Kidney epithelial cell (primary cell): ENCODE measurements at regions not wholly inside any gene's neighbourhood (a gene's known extent, or its start where the extent isn't known, plus 50 kb on each side); places are given as distances from the start of the nearest gene placed in this dataset.

Experiments used
- DNase-seq: peaks from one replicate; pipeline ENCODE4 v3.0.0-alpha.2; 2010; ENCODE audit warnings: low read depth
- H3K27me3 ChIP-seq: 2 replicates; pipeline ENCODE4 v1.6.0; 2011; ENCODE audit warnings: low read length; ENCODE audit not compliant: control insufficient read depth, insufficient read depth
- H3K36me3 ChIP-seq: 2 replicates; pipeline ENCODE4 v1.5.1; 2011; ENCODE audit warnings: low read length; ENCODE audit not compliant: control insufficient read depth, insufficient read depth
- H3K4me3 ChIP-seq: 2 replicates; pipeline ENCODE4 v1.5.1; 2011; ENCODE audit warnings: low read depth, mild to moderate bottlenecking, control low read depth, low read length
- TF ChIP-seq, protein P1 (sequence below): IDR thresholded peaks from 2 replicates; pipeline ENCODE4 v1.5.1; 2011; ENCODE audit warnings: mild to moderate bottlenecking, moderate library complexity, low read length, control low read depth, inconsistent platforms; ENCODE audit not compliant: insufficient read depth, poor library complexity, severe bottlenecking

DNA sequence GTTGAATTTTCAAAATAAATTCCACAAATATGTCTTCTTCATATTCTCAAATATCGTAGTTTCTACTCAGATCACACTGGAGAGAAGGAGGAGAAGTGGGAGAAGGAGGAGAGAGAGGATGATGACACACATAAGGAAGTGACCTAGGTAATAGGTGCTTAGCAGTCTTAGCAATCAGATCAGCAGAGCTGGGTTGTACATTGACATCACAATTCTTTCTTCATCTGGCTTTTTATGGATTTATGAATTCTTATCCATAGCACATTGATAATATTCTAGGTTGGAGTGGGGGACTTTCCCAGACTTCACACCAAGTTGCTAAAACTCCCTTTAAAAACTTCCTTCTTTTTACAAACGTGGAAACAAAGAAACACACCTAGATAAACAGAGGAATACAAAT, 86.9 kb downstream of the FGF9 start:
- DNase-seq = no peak
- no peaks in the 10 kb centered on the region for H3K36me3 ChIP-seq

DNA sequence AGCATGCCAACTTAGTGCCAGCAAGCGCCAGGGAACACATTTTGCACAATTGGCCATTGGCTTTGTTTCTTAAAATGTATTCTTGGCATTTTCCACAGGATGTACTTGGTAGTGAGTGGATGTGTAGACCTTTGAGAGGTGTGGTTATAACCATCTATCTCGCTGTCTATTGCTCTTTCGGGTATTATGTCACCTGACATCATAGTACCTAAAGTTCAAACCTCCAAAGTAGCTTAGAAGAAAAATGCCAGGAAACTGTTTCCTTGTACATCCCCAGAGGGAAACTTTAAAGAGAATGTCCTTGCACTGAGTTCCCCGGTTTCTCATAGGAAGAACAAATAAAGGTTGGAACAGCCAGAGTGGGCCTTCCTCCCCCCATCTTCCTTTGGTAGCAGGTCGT, 87.6 kb downstream of the FGF9 start:
- Histone ChIP-seq H3K27me3 (no peaks in the 10 kb centered on the region), H3K4me3 (no peak overlapping the region), H3K36me3 (no peaks in the 10 kb centered on the region)
- TF ChIP-seq, protein P1, sequence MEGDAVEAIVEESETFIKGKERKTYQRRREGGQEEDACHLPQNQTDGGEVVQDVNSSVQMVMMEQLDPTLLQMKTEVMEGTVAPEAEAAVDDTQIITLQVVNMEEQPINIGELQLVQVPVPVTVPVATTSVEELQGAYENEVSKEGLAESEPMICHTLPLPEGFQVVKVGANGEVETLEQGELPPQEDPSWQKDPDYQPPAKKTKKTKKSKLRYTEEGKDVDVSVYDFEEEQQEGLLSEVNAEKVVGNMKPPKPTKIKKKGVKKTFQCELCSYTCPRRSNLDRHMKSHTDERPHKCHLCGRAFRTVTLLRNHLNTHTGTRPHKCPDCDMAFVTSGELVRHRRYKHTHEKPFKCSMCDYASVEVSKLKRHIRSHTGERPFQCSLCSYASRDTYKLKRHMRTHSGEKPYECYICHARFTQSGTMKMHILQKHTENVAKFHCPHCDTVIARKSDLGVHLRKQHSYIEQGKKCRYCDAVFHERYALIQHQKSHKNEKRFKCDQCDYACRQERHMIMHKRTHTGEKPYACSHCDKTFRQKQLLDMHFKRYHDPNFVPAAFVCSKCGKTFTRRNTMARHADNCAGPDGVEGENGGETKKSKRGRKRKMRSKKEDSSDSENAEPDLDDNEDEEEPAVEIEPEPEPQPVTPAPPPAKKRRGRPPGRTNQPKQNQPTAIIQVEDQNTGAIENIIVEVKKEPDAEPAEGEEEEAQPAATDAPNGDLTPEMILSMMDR = no peak
- no peak for DNase-seq

More for the DNA sequence above, 86.9 kb downstream of the FGF9 start:
- TF ChIP-seq, protein P1 = no peak
- Histone ChIP-seq H3K27me3 (no peaks in the 10 kb centered on the region), H3K4me3 (no peak overlapping the region)

DNA sequence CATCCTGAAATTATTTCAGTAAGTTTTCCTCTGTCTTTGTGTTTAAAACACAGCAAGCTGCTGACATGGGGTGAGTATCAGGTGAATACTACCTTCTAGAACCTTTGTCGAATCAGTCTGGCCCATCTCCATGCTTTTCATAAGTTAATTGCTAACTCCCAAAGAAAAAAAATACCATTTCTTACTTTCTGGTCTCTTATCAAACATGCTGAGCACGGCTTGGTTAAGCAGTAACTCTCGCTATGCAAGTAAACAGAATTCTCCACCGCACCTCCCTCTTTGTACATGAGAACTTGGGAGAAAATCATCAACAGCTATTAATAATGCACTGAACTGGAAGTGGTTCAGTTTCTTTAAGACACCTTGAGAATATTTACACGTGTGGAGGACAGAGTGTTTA, 88.6 kb downstream of the FGF9 start:
- H3K36me3 ChIP-seq = no peaks in the 10 kb centered on the region
- TF ChIP-seq, protein P1 = no peak
- no peak overlapping the region for H3K4me3 ChIP-seq
- no peak for DNase-seq
- no peaks in the 10 kb centered on the region for H3K27me3 ChIP-seq

DNA sequence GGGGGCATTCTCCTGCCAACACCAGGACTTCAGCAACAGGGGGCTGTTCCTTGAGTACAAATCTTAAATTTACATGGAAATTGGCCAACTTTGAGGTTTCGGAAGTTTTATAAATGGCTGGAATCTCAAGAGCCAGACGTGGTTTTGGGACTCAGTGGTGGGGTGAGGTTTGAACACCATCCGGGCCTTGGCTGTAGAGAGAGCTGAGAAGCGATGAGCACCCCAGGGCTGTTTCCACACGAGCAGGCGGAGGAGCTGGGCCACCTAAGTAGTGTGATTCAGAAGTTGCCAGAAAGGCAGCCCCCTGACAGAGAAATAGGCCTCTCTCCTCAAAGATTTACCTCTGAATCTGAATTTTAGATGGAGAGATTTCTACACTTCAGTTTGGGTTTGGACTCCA, 89.0 kb downstream of the FGF9 start:
- TF ChIP-seq, protein P1 = no peak
- no peaks in the 10 kb centered on the region for H3K36me3 ChIP-seq
- DNase-seq = no peak
- H3K27me3 ChIP-seq = no peaks in the 10 kb centered on the region
- no peak overlapping the region for H3K4me3 ChIP-seq

DNA sequence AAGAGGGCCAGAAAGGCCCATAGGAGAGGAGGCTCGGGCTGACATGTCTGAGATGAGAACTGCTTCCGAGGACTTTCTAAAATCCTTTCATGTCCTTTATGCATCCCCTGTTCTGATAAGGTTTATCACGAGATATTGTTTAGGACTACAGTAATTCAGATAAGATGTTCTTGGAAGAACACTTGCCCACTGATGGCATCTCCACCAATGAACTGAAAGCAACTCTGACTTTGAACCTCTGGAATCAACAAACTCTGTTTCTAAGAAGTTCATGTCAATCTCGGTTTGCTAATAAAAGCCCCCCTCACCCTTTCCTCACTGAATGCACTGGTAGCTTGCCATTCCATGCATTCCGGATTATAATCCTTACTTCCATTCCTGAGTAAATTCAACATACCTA, 90.9 kb downstream of the FGF9 start:
- TF ChIP-seq, protein P1 = no peak
- DNase-seq = no peak
- no peak overlapping the region for H3K4me3 ChIP-seq
- H3K36me3 ChIP-seq = no peaks in the 10 kb centered on the region
- no peaks in the 10 kb centered on the region for H3K27me3 ChIP-seq

DNA sequence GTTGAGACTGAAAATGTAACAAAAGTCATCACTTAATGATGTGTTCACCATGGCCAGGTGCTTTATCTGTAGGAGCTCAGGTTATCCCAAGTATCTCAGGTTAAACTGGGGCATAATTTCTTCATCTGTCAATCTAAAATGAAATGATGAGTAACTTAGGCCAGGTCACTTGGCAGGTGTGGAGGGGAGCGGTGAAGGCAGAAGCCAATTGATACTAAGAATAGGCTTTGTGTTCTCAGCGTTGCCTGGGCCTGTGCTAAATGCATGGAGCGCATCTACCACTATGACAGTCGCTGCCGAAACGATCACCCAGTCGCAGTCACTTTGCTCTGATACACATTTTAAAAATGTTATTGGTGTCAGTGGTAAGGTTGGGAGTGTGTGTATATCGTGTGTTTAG, 91.6 kb downstream of the FGF9 start:
- Histone ChIP-seq H3K27me3 (no peaks in the 10 kb centered on the region), H3K4me3 (no peak overlapping the region), H3K36me3 (no peaks in the 10 kb centered on the region)
- TF ChIP-seq, protein P1 = no peak
- DNase-seq = no peak
